ENCODE measurements at regions not wholly inside any gene's neighbourhood (a gene's known extent, or its start where the extent isn't known, plus 50 kb on each side); places are given as distances from the start of the nearest gene placed in this dataset.

DNA sequence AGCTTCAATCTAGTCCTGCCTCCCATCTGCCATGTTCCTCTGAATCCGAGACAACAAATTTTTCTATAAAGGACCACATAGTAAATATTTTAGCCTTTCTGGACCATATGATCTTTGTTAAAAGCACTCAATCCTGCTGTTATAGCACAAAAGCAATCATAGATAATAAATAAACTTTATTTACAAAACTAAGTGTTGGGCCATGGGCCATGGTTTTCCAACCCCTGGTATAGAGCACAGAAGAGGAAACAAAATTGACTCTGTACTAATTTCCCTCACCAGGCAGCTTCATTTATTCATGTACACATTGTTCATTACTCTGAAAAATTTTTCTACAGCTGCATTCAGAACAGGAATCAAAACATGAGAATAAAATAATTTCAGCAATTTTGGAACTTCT, 288.9 kb downstream of the AGTPBP1 start:
- H3K9ac ChIP-seq (ENCODE audit: low read length): no peak overlapping the region
- H3F3A ChIP-seq (ENCODE audit: insufficient read depth): no peaks in the 10 kb centered on the region
- TF ChIP-seq EZH2phosphoT487 (conservative IDR thresholded peaks at IDR 0.05; ENCODE audit: low read length): no peak
- TF ChIP-seq, protein P1, sequence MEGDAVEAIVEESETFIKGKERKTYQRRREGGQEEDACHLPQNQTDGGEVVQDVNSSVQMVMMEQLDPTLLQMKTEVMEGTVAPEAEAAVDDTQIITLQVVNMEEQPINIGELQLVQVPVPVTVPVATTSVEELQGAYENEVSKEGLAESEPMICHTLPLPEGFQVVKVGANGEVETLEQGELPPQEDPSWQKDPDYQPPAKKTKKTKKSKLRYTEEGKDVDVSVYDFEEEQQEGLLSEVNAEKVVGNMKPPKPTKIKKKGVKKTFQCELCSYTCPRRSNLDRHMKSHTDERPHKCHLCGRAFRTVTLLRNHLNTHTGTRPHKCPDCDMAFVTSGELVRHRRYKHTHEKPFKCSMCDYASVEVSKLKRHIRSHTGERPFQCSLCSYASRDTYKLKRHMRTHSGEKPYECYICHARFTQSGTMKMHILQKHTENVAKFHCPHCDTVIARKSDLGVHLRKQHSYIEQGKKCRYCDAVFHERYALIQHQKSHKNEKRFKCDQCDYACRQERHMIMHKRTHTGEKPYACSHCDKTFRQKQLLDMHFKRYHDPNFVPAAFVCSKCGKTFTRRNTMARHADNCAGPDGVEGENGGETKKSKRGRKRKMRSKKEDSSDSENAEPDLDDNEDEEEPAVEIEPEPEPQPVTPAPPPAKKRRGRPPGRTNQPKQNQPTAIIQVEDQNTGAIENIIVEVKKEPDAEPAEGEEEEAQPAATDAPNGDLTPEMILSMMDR (IDR thresholded peaks at IDR 0.05; ENCODE audit: insufficient read depth, low read length, poor library complexity, severe bottlenecking): no peak
- H3K4me3 ChIP-seq (ENCODE audit: insufficient read depth, low read length, poor library complexity, severe bottlenecking): no peak overlapping the region
- no peak overlapping the region for H2AFZ ChIP-seq (ENCODE audit: low read depth, low read length, severe bottlenecking)
- H4K20me1 ChIP-seq (ENCODE audit: low read depth, low read length): no peaks in the 10 kb centered on the region
- no peak overlapping the region for H3K27ac ChIP-seq (ENCODE audit: low read depth, low read length)
- H3K9me3 ChIP-seq (ENCODE audit: insufficient read depth, low read length): no peaks in the 10 kb centered on the region
- H3K27me3 ChIP-seq (ENCODE audit: low read length): no peaks in the 10 kb centered on the region
- H3K79me2 ChIP-seq (ENCODE audit: insufficient read depth, low read length): no peaks in the 10 kb centered on the region
- H3K9me2 ChIP-seq (replicated peaks; ENCODE audit: insufficient read depth, low read length): no peaks in the 10 kb centered on the region
- H3K36me3 ChIP-seq (ENCODE audit: low read length): no peaks in the 10 kb centered on the region
- H3K4me2 ChIP-seq (ENCODE audit: low read depth, low read length, poor library complexity, severe bottlenecking): no peak overlapping the region

DNA sequence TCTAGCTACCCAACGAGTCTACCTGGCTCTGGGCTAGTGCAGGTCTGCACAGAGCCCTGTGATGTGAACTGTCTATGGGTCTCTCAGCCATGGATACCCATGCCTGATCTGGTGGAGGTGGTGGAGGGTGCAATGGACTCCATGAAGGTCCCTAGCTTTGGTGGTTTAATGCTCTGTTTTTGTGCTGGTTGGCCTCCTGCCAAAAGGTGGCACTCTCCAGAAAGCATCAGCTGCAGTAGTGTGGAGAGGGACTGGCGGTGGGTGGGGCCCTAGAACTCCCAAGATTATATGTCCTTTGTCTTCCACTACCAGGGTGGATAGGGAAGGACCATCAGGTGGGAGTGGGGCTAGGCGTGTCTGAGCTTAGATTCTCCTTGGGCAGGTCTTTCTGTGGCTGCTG, 290.1 kb downstream of the AGTPBP1 start:
- no peak overlapping the region for H3K9ac ChIP-seq (ENCODE audit: low read length)
- H3K9me3 ChIP-seq (ENCODE audit: insufficient read depth, low read length): no peaks in the 10 kb centered on the region
- no peaks in the 10 kb centered on the region for H4K20me1 ChIP-seq (ENCODE audit: low read depth, low read length)
- no peak overlapping the region for H3K4me3 ChIP-seq (ENCODE audit: insufficient read depth, low read length, poor library complexity, severe bottlenecking)
- H2AFZ ChIP-seq (ENCODE audit: low read depth, low read length, severe bottlenecking): no peak overlapping the region
- TF ChIP-seq, protein P1 (IDR thresholded peaks at IDR 0.05; ENCODE audit: insufficient read depth, low read length, poor library complexity, severe bottlenecking): no peak
- no peak for TF ChIP-seq EZH2phosphoT487 (conservative IDR thresholded peaks at IDR 0.05; ENCODE audit: low read length)
- no peaks in the 10 kb centered on the region for H3K36me3 ChIP-seq (ENCODE audit: low read length)
- no peak overlapping the region for H3K27ac ChIP-seq (ENCODE audit: low read depth, low read length)
- no peak overlapping the region for H3K4me2 ChIP-seq (ENCODE audit: low read depth, low read length, poor library complexity, severe bottlenecking)
- no peaks in the 10 kb centered on the region for H3F3A ChIP-seq (ENCODE audit: insufficient read depth)
- H3K79me2 ChIP-seq (ENCODE audit: insufficient read depth, low read length): no peaks in the 10 kb centered on the region
- no peaks in the 10 kb centered on the region for H3K9me2 ChIP-seq (replicated peaks; ENCODE audit: insufficient read depth, low read length)
- no peaks in the 10 kb centered on the region for H3K27me3 ChIP-seq (ENCODE audit: low read length)

DNA sequence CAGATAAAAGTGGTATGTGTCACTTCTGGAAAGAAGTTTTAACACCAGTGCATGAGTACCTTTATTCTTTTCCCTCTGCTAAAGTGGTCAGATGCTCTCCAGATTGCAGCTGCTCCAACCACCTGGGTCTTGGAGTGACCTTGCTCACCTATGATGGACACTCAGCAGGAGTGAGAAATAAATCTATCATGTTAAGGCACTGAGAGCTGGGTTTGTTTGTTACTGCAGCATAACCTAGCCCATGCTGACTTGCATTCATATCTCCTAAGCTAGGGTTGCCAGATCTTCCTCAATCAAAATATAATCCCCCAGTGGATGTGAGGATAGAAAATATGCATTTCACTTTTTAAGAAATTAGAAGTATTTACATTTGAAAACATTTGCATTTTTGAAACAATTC, 295.9 kb downstream of the AGTPBP1 start:
- H3K4me2 ChIP-seq (ENCODE audit: low read depth, low read length, poor library complexity, severe bottlenecking): no peak overlapping the region
- H3K27ac ChIP-seq (ENCODE audit: low read depth, low read length): no peak overlapping the region
- H3K36me3 ChIP-seq (ENCODE audit: low read length): no peaks in the 10 kb centered on the region
- no peaks in the 10 kb centered on the region for H3K9me2 ChIP-seq (replicated peaks; ENCODE audit: insufficient read depth, low read length)
- H3F3A ChIP-seq (ENCODE audit: insufficient read depth): no peaks in the 10 kb centered on the region
- H4K20me1 ChIP-seq (ENCODE audit: low read depth, low read length): no peaks in the 10 kb centered on the region
- no peaks in the 10 kb centered on the region for H3K9me3 ChIP-seq (ENCODE audit: insufficient read depth, low read length)
- H3K4me3 ChIP-seq (ENCODE audit: insufficient read depth, low read length, poor library complexity, severe bottlenecking): no peak overlapping the region
- H3K27me3 ChIP-seq (ENCODE audit: low read length): no peaks in the 10 kb centered on the region
- H3K9ac ChIP-seq (ENCODE audit: low read length): no peak overlapping the region
- TF ChIP-seq, protein P1 (IDR thresholded peaks at IDR 0.05; ENCODE audit: insufficient read depth, low read length, poor library complexity, severe bottlenecking): no peak
- TF ChIP-seq EZH2phosphoT487 (conservative IDR thresholded peaks at IDR 0.05; ENCODE audit: low read length): no peak
- no peaks in the 10 kb centered on the region for H3K79me2 ChIP-seq (ENCODE audit: insufficient read depth, low read length)
- H2AFZ ChIP-seq (ENCODE audit: low read depth, low read length, severe bottlenecking): no peak overlapping the region
